IgD-negative memory B cell (primary cell): ENCODE measurements at regions not wholly inside any gene's neighbourhood (a gene's known extent, or its start where the extent isn't known, plus 50 kb on each side); places are given as distances from the start of the nearest gene placed in this dataset.
"Not testable (repeated sequence)": the region's sequence is repeated elsewhere in the genome, so short reads cannot be mapped to it uniquely, and the experiment has no call there.

ENCODE experiments used
- H3K27ac Mint-ChIP-seq, 3 donors: one replicate each; pipeline ENCODE4 v1.8.0; 2020 to 2022; ENCODE audit warnings: mild to moderate bottlenecking in 3 of 3, mixed read lengths in 3 of 3, moderate library complexity in 1 of 3
- H3K27me3 Mint-ChIP-seq: one replicate; pipeline ENCODE4 v1.8.0; 2021; ENCODE audit warnings: mixed read lengths
- H3K36me3 Mint-ChIP-seq: one replicate; pipeline ENCODE4 v1.8.0; 2020; ENCODE audit warnings: mild to moderate bottlenecking, mixed read lengths
- H3K4me1 Mint-ChIP-seq, 3 donors: one replicate each; pipeline ENCODE4 v1.8.0; 2020 to 2022; ENCODE audit warnings: mixed read lengths in 3 of 3, mild to moderate bottlenecking in 1 of 3
- H3K4me3 Mint-ChIP-seq, 4 donors: one replicate each; pipeline ENCODE4 v1.8.0; 2020 to 2022; ENCODE audit warnings: mild to moderate bottlenecking in 4 of 4, mixed read lengths in 4 of 4, moderate library complexity in 3 of 4
- H3K9me3 Mint-ChIP-seq, 3 donors: one replicate each; pipeline ENCODE4 v1.8.0; 2020 to 2021; ENCODE audit warnings: mixed read lengths in 3 of 3, mild to moderate bottlenecking in 1 of 3

- Mint-ChIP-seq H3K4me1 (no peaks in the 10 kb centered on the region), H3K9me3 (peaks cover 0 to 4% (median 4%) of the 10 kb centered on the region in 3 donors), H3K36me3 (no peaks in the 10 kb centered on the region), H3K27me3 (no peaks in the 10 kb centered on the region), H3K27ac (no peak overlapping the region), H3K4me3 (no peak overlapping the region)
These were observed 307.9 kb downstream of the DMAC1 start for GRCh38 chr9:7491641-7492040.

- Mint-ChIP-seq H3K4me3 (no peak overlapping the region), H3K27me3 (no peaks in the 10 kb centered on the region), H3K4me1 (no peaks in the 10 kb centered on the region), H3K9me3 (peaks cover 0 to under 1% (median under 1%) of the 10 kb centered on the region in 3 donors), H3K36me3 (no peaks in the 10 kb centered on the region), H3K27ac (no peak overlapping the region)
These were observed 309.1 kb downstream of the DMAC1 start for GRCh38 chr9:7490317-7491108.

- Mint-ChIP-seq H3K4me3 (no peak overlapping the region), H3K9me3 (no peaks in the 10 kb centered on the region), H3K4me1 (no peaks in the 10 kb centered on the region), H3K27me3 (no peaks in the 10 kb centered on the region), H3K27ac (no peak overlapping the region), H3K36me3 (no peaks in the 10 kb centered on the region)
These were observed 310.5 kb downstream of the DMAC1 start for GRCh38 chr9:7489036-7489435.

GRCh38 chr9:7484014-7484413 lies 315.6 kb downstream of the DMAC1 start:
- H3K9me3 Mint-ChIP-seq, H3K4me1 Mint-ChIP-seq, H3K36me3 Mint-ChIP-seq, H3K27me3 Mint-ChIP-seq, H3K4me3 Mint-ChIP-seq, H3K27ac Mint-ChIP-seq: not testable (repeated sequence)

GRCh38 chr9:7481570-7481969 lies 318.0 kb downstream of the DMAC1 start:
- Mint-ChIP-seq H3K27me3 (no peaks in the 10 kb centered on the region), H3K36me3 (peaks cover 3% of the 10 kb centered on the region), H3K4me3 (no peak overlapping the region), H3K9me3 (no peaks in the 10 kb centered on the region), H3K4me1 (no peaks in the 10 kb centered on the region), H3K27ac (no peak overlapping the region)

- H3K27ac Mint-ChIP-seq: no peak overlapping the region
- H3K4me1 Mint-ChIP-seq: no peaks in the 10 kb centered on the region
- no peak overlapping the region for H3K4me3 Mint-ChIP-seq
These were observed 320.3 kb downstream of the DMAC1 start for GRCh38 chr9:7479300-7479699.

GRCh38 chr9:7478646-7479045 lies 320.9 kb downstream of the DMAC1 start:
- Mint-ChIP-seq H3K36me3 (peaks cover 3% of the 10 kb centered on the region), H3K4me3 (no peak overlapping the region), H3K9me3 (no peaks in the 10 kb centered on the region), H3K4me1 (no peaks in the 10 kb centered on the region), H3K27me3 (no peaks in the 10 kb centered on the region), H3K27ac (no peak overlapping the region)

More at GRCh38 chr9:7479300-7479699, 320.3 kb downstream of the DMAC1 start:
- Mint-ChIP-seq H3K27me3 (no peaks in the 10 kb centered on the region), H3K36me3 (peaks cover 3% of the 10 kb centered on the region), H3K9me3 (no peaks in the 10 kb centered on the region)

GRCh38 chr9:7467186-7467585 lies 332.4 kb downstream of the DMAC1 start:
- H3K9me3 Mint-ChIP-seq: no peaks in the 10 kb centered on the region
- no peak overlapping the region for H3K27ac Mint-ChIP-seq
- no peaks in the 10 kb centered on the region for H3K36me3 Mint-ChIP-seq
- H3K4me1 Mint-ChIP-seq: no peaks in the 10 kb centered on the region
- H3K27me3 Mint-ChIP-seq: no peaks in the 10 kb centered on the region
- H3K4me3 Mint-ChIP-seq: no peak overlapping the region

- Mint-ChIP-seq H3K4me1 (no peaks in the 10 kb centered on the region), H3K27ac (no peak overlapping the region), H3K27me3 (no peaks in the 10 kb centered on the region), H3K36me3 (no peaks in the 10 kb centered on the region), H3K9me3 (peaks cover 0 to 4% (median 0%) of the 10 kb centered on the region in 3 donors), H3K4me3 (no peak overlapping the region)
These were observed 337.8 kb downstream of the DMAC1 start for GRCh38 chr9:7461791-7462190.

GRCh38 chr9:7456793-7457530 lies 342.6 kb downstream of the DMAC1 start:
- no peak overlapping the region for H3K4me3 Mint-ChIP-seq
- H3K4me1 Mint-ChIP-seq: no peaks in the 10 kb centered on the region
- H3K36me3 Mint-ChIP-seq: no peaks in the 10 kb centered on the region
- peaks cover 5% of the 10 kb centered on the region for H3K27me3 Mint-ChIP-seq
- no peak overlapping the region for H3K27ac Mint-ChIP-seq
- H3K9me3 Mint-ChIP-seq: peaks cover 0 to 4% (median 0%) of the 10 kb centered on the region in 3 donors

GRCh38 chr9:7456377-7456776 lies 343.2 kb downstream of the DMAC1 start:
- Mint-ChIP-seq H3K9me3 (peaks cover 0 to 4% (median 0%) of the 10 kb centered on the region in 3 donors), H3K4me3 (no peak overlapping the region), H3K27me3 (peaks cover 5% of the 10 kb centered on the region), H3K36me3 (no peaks in the 10 kb centered on the region), H3K4me1 (no peaks in the 10 kb centered on the region), H3K27ac (no peak overlapping the region)

- Mint-ChIP-seq H3K4me1 (no peaks in the 10 kb centered on the region), H3K27me3 (peaks cover 5% of the 10 kb centered on the region), H3K9me3 (no peaks in the 10 kb centered on the region)
These were observed 345.0 kb downstream of the DMAC1 start for GRCh38 chr9:7454624-7455023.

GRCh38 chr9:7452378-7452777 lies 347.2 kb downstream of the DMAC1 start:
- Mint-ChIP-seq H3K36me3 (peaks cover 1% of the 10 kb centered on the region), H3K27me3 (peaks cover 5% of the 10 kb centered on the region), H3K4me1 (peaks cover 0 to 3% (median 0%) of the 10 kb centered on the region in 3 donors)

More at GRCh38 chr9:7454624-7455023, 345.0 kb downstream of the DMAC1 start:
- H3K27ac Mint-ChIP-seq: no peak overlapping the region
- no peaks in the 10 kb centered on the region for H3K36me3 Mint-ChIP-seq
- H3K4me3 Mint-ChIP-seq: no peak overlapping the region

GRCh38 chr9:7451062-7451461 lies 348.5 kb downstream of the DMAC1 start:
- Mint-ChIP-seq H3K36me3 (peaks cover 1% of the 10 kb centered on the region), H3K4me1 (peaks cover 0 to 3% (median 0%) of the 10 kb centered on the region in 3 donors), H3K27me3 (peaks cover 5% of the 10 kb centered on the region)

More at GRCh38 chr9:7452378-7452777, 347.2 kb downstream of the DMAC1 start:
- peaks cover 0 to 5% (median 0%) of the 10 kb centered on the region in 3 donors for H3K9me3 Mint-ChIP-seq
- no peak overlapping the region for H3K27ac Mint-ChIP-seq
- H3K4me3 Mint-ChIP-seq: no peak overlapping the region

GRCh38 chr9:7443541-7443940 lies 356.0 kb downstream of the DMAC1 start:
- H3K27ac Mint-ChIP-seq: no peak overlapping the region
- no peak overlapping the region for H3K4me3 Mint-ChIP-seq
- H3K9me3 Mint-ChIP-seq: peaks cover 0 to 4% (median 1%) of the 10 kb centered on the region in 3 donors
- no peaks in the 10 kb centered on the region for H3K36me3 Mint-ChIP-seq
- H3K4me1 Mint-ChIP-seq: no peaks in the 10 kb centered on the region
- H3K27me3 Mint-ChIP-seq: peaks cover 3% of the 10 kb centered on the region

More at GRCh38 chr9:7451062-7451461, 348.5 kb downstream of the DMAC1 start:
- Mint-ChIP-seq H3K9me3 (peaks cover 0 to 9% (median 0%) of the 10 kb centered on the region in 3 donors), H3K4me3 (no peak overlapping the region), H3K27ac (no peak overlapping the region)
